NCI-H1092 (cell line): ENCODE measurements at regions not wholly inside any gene's neighbourhood (a gene's known extent, or its start where the extent isn't known, plus 50 kb on each side); places are given as distances from the start of the nearest gene placed in this dataset.

Experiments used
- DNase-seq: peaks from one replicate; lab custom pipeline; 2025; lab: John Stamatoyannopoulos, UW

DNA sequence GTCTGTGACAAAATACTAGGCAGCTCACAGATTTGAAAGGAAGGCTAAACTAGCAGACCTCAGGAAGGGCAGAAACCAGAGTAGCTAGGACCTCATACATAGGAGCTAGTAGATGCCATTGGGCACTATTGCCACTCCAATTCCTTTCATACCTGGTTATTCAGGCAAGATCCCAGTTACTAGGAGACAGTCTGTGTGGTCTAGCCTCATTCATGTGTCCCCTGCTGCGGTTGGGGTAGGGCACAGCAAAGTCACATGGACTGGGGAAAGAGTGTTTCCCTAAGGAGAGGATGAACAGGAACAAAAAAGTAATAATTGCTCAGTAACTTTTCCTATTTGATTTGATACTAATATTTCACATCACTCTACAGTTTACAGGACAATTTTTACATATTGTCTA, 204.6 kb upstream of the HEY2 start:
- DNase-seq = no peak

- DNase-seq = no peak
Measured at GRCh38 chr6:125546841-125547251, 202.6 kb upstream of the HEY2 start.

DNA sequence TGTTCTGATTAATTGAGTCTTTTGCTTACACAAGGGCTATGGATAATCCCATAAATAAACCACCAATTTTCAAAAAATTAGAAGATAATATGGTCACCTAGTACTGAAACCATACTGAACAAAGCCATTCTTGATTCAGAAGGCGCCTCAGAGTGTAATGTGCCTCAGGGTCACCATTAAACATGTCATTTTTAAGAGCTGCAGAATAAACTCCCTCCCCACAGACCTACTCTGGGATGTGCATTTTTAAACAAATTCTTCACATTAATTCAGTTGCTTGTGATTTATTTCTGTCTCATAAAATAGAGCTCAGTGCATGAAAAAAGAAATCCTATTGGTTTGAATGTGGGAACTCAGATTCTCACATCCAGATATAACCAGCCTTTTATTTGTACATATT, 202.1 kb upstream of the HEY2 start:
- no peak for DNase-seq

DNA sequence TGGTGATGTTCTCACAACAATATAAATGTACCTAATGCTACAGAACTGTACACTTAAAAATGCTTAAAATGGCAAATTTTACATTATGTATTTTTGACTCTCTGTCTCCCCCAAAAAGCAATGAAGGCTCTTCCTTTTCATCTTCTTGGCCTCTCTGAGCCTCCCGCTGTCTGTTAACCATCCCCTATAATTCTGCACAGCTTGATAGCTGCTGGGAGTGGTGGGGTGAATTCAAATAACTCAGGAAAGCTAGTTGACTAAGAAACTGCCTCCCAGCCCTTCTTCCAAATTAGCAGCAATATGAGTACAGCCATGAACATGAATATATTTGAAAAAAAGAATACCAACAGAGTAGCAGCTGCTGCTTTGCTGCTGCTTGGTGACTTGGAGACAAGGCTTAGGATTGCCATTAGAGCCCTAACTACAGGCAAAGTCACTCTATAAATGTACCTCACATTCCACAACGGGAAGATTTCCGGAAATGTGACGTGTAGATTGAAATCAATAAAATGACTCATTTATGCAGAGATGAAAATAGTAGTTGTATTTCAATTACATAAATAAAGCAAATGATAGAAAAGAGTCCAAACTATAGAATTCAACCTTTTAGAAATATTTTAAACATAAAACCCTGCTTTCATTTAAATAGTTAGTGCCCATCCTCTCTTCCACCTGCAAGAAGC, 200.1 kb upstream of the HEY2 start:
- no peak for DNase-seq

DNA sequence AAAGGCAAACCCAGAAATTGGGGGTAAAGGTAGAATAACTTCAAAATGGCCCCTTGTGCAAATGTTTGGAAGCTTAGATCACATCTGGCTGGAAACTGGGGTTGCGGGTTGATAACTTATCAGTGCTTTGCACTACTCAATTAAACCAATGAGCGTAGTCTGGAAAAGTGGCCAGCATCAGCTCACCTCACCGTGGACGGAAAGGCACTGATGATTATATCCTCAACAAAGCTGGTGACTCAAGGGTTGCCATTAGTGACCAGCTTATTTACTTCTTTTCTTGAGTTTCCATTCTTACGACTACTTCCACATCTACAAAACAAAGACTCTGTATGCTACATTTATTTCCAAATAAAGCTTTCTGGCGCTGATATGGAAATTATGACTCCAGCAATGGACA, 198.5 kb upstream of the HEY2 start:
- no peak for DNase-seq

DNA sequence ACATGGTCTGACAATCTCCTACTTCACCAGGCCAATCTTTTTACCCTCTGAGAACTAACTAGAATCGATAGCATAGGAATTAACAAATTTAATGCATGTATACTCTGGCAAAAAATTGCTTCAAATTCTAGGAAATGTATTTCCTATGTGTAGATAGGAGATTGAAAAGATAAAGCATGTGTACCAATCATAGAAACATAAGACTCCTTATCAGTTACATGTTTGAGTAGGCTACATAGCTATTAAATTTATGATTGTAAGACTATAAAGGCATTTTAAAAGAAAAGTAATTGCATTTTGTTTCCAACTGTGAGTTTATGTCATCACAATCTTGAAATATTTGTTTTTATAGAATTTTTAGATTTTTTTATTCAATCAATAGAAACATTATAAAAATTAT, 196.6 kb upstream of the HEY2 start:
- no peak for DNase-seq

DNA sequence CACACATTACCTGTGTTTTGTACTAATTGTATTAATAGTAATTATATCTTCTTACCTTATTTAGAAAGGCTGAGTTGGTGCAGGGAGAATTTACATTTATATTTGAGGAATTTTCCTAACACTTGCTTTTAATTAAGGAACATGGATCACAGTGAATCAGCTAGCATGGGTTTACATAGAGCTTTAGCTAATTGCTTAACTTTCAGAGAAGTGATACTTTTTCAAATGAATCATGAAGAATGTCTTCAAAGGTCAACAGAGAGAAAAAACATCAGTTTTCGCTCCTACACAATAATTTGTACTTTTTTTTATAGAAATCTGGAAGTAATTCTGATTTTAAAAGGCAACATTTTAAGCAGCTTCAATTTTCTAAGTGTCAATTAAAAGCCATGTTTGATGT, 195.0 kb upstream of the HEY2 start:
- no peak for DNase-seq

GRCh38 chr6:125558241-125558843, 191.1 kb upstream of the HEY2 start:
- no peak for DNase-seq

GRCh38 chr6:125558907-125559306, 190.5 kb upstream of the HEY2 start:
- DNase-seq = no peak

- DNase-seq = no peak
Measured at GRCh38 chr6:125562156-125562555, 187.3 kb upstream of the HEY2 start.

DNA sequence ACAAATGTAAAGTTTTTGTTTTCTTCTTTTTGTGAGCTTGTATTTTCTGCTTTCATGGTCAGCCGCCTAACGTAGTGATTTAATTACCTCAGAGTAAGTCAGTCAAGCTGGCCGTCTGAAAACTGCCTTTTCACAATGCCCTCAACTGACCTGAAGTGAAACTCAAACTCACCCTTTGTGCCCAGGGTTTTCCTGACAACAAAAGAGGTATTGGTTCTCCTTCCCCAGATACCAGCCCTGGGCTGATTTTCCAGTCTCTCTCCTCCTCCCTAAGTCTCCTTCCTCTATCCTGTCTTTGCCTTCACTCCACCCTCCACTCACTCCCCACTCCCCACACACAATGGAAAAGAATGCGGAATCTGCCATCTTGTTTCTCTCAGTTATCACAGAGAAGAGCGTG, 184.5 kb upstream of the HEY2 start:
- no peak for DNase-seq

DNA sequence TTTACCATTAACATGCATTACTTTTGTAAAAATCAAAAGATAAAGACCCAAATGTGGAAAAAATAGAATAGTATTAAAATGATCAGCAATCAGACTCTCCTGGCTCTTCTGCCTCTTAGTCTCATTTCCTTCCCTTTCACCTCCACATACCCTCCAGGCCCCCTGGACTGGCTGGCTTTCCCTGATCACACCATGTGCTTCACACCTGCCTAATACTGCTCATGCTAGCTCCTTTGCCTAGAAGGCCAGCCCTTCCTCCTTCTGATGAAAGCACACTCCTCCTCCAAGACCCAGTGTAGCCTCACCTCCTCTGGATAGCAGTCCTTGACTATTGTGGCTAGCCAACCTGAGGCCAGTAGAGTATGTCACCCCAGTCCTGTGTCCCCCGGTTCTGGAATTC, 182.0 kb upstream of the HEY2 start:
- DNase-seq = no peak

- DNase-seq = no peak
Measured at GRCh38 chr6:125568609-125569008, 180.8 kb upstream of the HEY2 start.

- no peak for DNase-seq
Measured at GRCh38 chr6:125570526-125570925, 178.9 kb upstream of the HEY2 start.

DNA sequence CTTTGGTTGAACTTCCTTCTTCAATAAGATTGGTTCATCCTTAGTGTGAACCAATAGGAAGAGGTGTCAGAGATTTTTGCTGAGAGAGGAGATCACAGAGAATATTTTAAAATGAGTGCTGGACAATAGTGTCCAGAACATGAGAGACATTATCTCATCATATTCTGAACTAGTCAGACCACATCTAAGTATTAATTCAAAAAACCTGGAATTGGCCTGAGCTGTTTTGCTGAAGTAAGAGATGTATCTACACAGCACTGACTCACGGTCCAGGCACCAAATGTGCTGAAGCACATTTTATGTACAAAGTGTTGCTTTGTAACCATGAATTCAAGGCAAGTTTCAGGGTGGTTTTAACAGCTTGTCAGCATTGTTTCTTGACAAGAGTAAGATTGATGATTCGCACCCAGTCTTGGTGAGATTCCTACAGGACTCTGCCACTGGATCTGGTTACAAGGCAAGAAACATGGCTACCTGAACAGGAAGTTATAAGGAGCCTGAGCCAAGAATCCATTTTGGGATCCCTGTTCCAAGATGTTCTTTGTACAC, 178.2 kb upstream of the HEY2 start:
- DNase-seq = no peak

GRCh38 chr6:125574604-125575003, 174.8 kb upstream of the HEY2 start:
- no peak for DNase-seq

DNA sequence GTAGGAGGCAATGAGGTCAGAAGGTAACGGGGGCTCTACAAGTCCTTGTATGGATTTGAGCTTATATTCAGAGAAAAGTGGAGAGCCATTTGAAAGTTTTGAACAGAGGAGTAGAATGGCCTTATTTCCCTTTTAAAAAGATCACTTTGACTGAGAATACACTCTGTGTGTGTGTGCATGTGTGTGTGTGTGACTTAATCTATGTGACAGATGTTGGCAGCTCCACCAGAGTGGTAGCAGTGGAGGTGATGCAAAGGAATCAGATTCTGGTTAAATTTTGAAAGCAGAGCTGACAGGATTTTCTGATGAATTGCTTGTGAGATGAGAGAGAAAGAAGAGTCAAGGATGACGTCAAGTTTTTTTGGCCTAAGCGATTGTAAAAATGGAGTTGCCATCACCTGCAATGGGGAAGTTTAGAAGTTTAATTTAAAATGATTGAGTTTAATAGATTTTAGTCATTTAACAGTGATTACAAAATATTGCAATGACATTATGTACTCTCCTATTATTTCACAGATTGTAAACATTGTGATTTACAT, 172.2 kb upstream of the HEY2 start:
- DNase-seq = no peak

DNA sequence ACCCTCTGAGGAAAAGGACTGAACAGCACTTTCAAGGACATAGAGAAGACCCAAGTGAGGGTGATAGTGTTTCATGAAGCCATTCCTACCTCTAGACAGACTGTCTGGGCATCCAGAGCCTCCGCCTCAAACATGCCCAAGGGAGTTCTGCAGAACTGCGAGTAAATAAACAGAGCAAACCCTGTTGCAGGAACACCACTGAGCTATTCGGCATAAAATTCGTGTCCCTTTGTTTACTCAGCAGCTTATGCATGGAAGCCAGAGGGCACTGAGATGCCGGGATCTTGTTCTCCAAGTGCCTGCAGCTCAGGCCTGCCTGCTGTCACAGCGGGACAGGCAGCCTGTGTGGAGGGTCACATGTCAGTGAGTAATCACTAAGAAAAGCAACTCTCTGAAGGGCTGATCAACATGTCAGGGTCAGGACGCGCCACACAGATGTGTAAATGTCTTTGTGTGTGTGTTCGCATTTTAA, 164.9 kb upstream of the HEY2 start:
- no peak for DNase-seq

DNA sequence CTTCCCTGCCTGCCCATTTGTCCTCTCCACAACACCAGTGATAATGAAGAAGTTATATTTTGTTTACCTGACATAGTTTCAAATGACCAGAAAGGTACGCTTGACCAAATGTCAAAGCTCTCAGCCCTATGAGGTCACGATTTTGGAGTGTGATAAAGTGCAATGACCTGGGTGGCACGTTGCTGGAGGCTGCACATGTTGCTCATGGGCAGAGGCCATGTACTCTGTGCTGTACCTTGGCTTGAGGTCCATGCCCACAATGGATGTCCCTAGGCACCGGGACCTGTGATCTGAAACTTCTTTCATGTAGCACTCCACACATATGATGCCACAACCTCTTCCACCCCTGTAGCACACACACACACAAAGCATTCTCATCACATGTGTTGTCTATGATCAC, 164.0 kb upstream of the HEY2 start:
- DNase-seq = no peak

GRCh38 chr6:125586074-125586473, 163.4 kb upstream of the HEY2 start:
- no peak for DNase-seq

- no peak for DNase-seq
Measured at GRCh38 chr6:125586605-125587004, 162.8 kb upstream of the HEY2 start.

DNA sequence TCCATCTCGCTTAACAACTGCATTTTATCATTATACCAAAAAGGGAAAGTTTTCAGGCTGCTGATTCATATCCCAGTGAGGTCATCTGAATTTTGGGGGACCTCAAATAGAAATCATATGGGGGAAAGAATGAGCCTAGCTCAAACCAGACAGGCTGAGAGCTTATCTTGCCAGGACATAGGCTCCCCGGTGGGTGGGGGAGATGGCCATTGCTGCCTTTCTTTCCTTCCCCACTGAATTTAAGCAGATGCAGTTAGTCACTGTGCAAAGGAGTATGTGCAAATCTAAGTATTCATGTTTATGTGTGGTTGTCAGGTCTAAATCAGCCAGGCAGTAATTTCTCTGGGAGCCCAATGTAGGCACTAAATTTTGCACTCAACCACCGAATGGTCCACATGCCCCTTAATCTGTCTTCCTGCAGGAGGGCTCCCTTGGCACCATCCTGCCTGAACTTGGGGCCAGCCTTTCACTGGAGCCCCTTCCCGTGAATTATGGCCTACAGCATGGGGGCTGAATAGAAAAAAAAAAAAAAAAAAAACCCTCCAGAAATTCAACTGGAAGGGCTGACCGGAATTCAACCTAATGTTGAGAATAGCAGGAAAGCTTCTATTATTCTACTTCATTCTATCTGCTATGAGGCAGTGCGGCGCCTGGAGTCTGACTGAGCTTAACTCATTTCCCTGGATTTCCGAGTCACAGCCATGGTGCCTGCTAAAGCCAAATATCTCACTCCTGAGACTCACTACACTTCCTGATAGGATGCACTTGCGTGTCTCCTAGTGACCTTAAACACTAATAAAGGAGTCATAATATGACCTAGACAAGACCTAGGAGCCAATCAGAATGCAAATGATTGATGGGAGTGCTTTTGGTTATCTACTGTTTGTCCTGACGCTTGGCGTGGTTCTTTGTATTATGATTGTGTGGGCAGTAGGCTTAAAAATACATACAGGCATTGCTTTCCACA, 161.5 kb upstream of the HEY2 start:
- no peak for DNase-seq
